HCT116 (cell line): ENCODE measurements at regions not wholly inside any gene's neighbourhood (a gene's known extent, or its start where the extent isn't known, plus 50 kb on each side); places are given as distances from the start of the nearest gene placed in this dataset.

Experiments
- ATAC-seq: fragments of 200-7000 bp; cut with Tn5 transposase; 2 replicates; pipeline ENCODE4 v1.9.1; 2020; ENCODE audit warnings: mild to moderate bottlenecking, moderate library complexity
- BruUV-seq: library from RNA; stranded (reverse); fragments of 400-500 nt; replicated peaks from 2 replicates; lab custom pipeline; 2021; lab: Mats Ljungman, UMichigan
- CTCF ChIA-PET: fragments of 300-600 bp; sonication (Branson Sonifier 250); formaldehyde crosslinking; loops from one replicate; lab custom pipeline; 2021; ENCODE audit warnings: antibody characterized with exemption; lab: Charles Lee
- POLR2A ChIA-PET: fragments of 300-600, 350-600 bp; sonication (Branson Sonifier 250); formaldehyde crosslinking; loops from one replicate; lab custom pipeline; 2021; ENCODE audit warnings: antibody characterized with exemption; lab: Charles Lee
- RAD21 ChIA-PET, 2 experiments: fragments of 300-600 bp; sonication (Branson Sonifier 250); formaldehyde crosslinking; loops; one replicate each; lab custom pipeline; 2023; ENCODE audit warnings: low total read pairs in 2 of 2; ENCODE audit not compliant: uncharacterized antibody in 2 of 2, unreplicated experiment in 2 of 2, low non-redundant PET in 1 of 2; lab: Charles Lee
- DNase-seq: peaks from one replicate; pipeline ENCODE4 v3.0.0-alpha.2; 2010; ENCODE audit warnings: low read depth, low spot score
- H2AFZ ChIP-seq: fragments of 200-600 bp; shearing (Covaris generic), sonication (generic); 2 replicates; pipeline ENCODE4 v1.6.1; 2017; ENCODE audit warnings: low read depth, mixed run types, mixed read lengths, antibody characterized with exemption, low read length; ENCODE audit not compliant: poor library complexity, severe bottlenecking
- H3K27ac ChIP-seq: 2 replicates; pipeline ENCODE4 v1.5.1; 2012; ENCODE audit warnings: low read depth, low read length
- H3K27me3 ChIP-seq: fragments of 200-600 bp; sonication (generic); 2 replicates; pipeline ENCODE4 v1.6.1; 2016; ENCODE audit warnings: mixed run types, low read length, mixed read lengths; ENCODE audit not compliant: insufficient read depth
- H3K36me3 ChIP-seq, 2 experiments: fragments of 200-500 bp in 1 of 2; fragments of 200-600 bp in 1 of 2; sonication (Bioruptor generic) in 1 of 2; sonication (generic) in 1 of 2; 2 replicates each; pipeline versions ENCODE4 v1.5.1 to v1.6.1; 2014 to 2016; ENCODE audit warnings: low read length in 2 of 2, inconsistent platforms in 1 of 2, mixed read lengths in 1 of 2, mixed run types in 1 of 2; ENCODE audit not compliant: insufficient read depth in 2 of 2, control insufficient read depth in 1 of 2
- H3K4me1 ChIP-seq, 2 experiments: fragments of 200-600 bp in 1 of 2; sonication (generic) in 1 of 2; 2 replicates each; pipeline versions ENCODE4 v1.5.1 to v1.6.1; 2012 to 2017; ENCODE audit warnings: low read length in 2 of 2, inconsistent platforms in 1 of 2, mild to moderate bottlenecking in 1 of 2, mixed read lengths in 1 of 2, mixed run types in 1 of 2, moderate library complexity in 1 of 2; ENCODE audit not compliant: insufficient read depth in 2 of 2, control insufficient read depth in 1 of 2
- H3K4me2 ChIP-seq: fragments of 200-600 bp; sonication (generic); 2 replicates; pipeline ENCODE4 v1.6.1; 2017; ENCODE audit warnings: mixed run types, low read length, mixed read lengths
- H3K4me3 ChIP-seq, 2 experiments: fragments of 200-600 bp in 1 of 2; sonication (generic) in 1 of 2; replicated peaks in 1 of 2; 2 replicates each; pipeline ENCODE4 v1.5.1; 2011 to 2016; ENCODE audit warnings: low read length in 2 of 2, control low read depth in 1 of 2, low read depth in 1 of 2, mild to moderate bottlenecking in 1 of 2, mixed read lengths in 1 of 2, mixed run types in 1 of 2
- H3K79me2 ChIP-seq: fragments of 200-600 bp; sonication (generic); 2 replicates; pipeline ENCODE4 v1.6.1; 2017; ENCODE audit warnings: mild to moderate bottlenecking, mixed run types, low read length, moderate library complexity, mixed read lengths; ENCODE audit not compliant: insufficient read depth
- H3K9ac ChIP-seq: fragments of 200-600 bp; sonication (generic); 2 replicates; pipeline ENCODE4 v1.6.1; 2016; ENCODE audit warnings: low read length, mixed read lengths
- H3K9me2 ChIP-seq: fragments of 200-600 bp; sonication (generic), shearing (Covaris generic); 2 replicates; pipeline ENCODE4 v1.6.1; 2017; ENCODE audit warnings: mixed run types, mild to moderate bottlenecking, moderate library complexity; ENCODE audit not compliant: insufficient read depth
- H3K9me3 ChIP-seq, 2 experiments: fragments of 200-500 bp in 1 of 2; fragments of 200-600 bp in 1 of 2; sonication (Bioruptor generic) in 1 of 2; sonication (generic) in 1 of 2; 2 replicates each; pipeline ENCODE4 v1.6.1; 2014 to 2017; ENCODE audit warnings: low read length in 2 of 2, mixed read lengths in 2 of 2, inconsistent platforms in 1 of 2, low read depth in 1 of 2, mild to moderate bottlenecking in 1 of 2, mixed run types in 1 of 2, moderate library complexity in 1 of 2; ENCODE audit not compliant: control insufficient read depth in 1 of 2, insufficient read depth in 1 of 2
- H4K20me1 ChIP-seq: fragments of 200-600 bp; sonication (generic), shearing (Covaris generic); 2 replicates; pipeline ENCODE4 v1.6.1; 2017; ENCODE audit warnings: mixed run types, mild to moderate bottlenecking, moderate library complexity; ENCODE audit not compliant: insufficient read depth
- ATF3 ChIP-seq: IDR thresholded peaks from 2 replicates; pipeline ENCODE4 v1.6.1; 2012
- CEBPB ChIP-seq: IDR thresholded peaks from 2 replicates; pipeline ENCODE4 v1.6.1; 2012; ENCODE audit warnings: low read depth
- CTCF ChIP-seq, 3 experiments: fragments of 200-600 bp in 1 of 3; sonication (generic) in 1 of 3; IDR thresholded peaks in 2 of 3; conservative IDR thresholded peaks in 1 of 3; 2 replicates each; pipeline ENCODE4 v1.5.1; 2012 to 2017; ENCODE audit warnings: low read depth in 2 of 3, low read length in 2 of 3, antibody characterized with exemption in 1 of 3, borderline replicate concordance in 1 of 3, control low read depth in 1 of 3, mild to moderate bottlenecking in 1 of 3, mixed read lengths in 1 of 3, mixed run types in 1 of 3, moderate library complexity in 1 of 3; ENCODE audit not compliant: insufficient read depth in 1 of 3
- EGR1 ChIP-seq: IDR thresholded peaks from 2 replicates; pipeline ENCODE4 v1.6.1; 2012; ENCODE audit warnings: low read depth
- ELF1 ChIP-seq: IDR thresholded peaks from 2 replicates; pipeline ENCODE4 v1.6.1; 2012; ENCODE audit warnings: low read depth, borderline replicate concordance
- EZH2 ChIP-seq: fragments of 200-600 bp; sonication (generic); IDR thresholded peaks from 2 replicates; pipeline ENCODE4 v1.6.1; 2017; ENCODE audit warnings: antibody characterized with exemption, mixed run types
- JUND ChIP-seq: IDR thresholded peaks from 2 replicates; pipeline ENCODE4 v1.6.1; 2012
- MAX ChIP-seq: IDR thresholded peaks from 2 replicates; pipeline ENCODE4 v1.6.1; 2012
- POLR2AphosphoS5 ChIP-seq: IDR thresholded peaks from 2 replicates; pipeline ENCODE4 v1.6.1; 2011; ENCODE audit warnings: mild to moderate bottlenecking, low read depth, low read length, moderate library complexity
- RAD21 ChIP-seq: IDR thresholded peaks from 2 replicates; pipeline ENCODE4 v1.6.1; 2012; ENCODE audit warnings: low read depth, mild to moderate bottlenecking
- SRF ChIP-seq: IDR thresholded peaks from 2 replicates; pipeline ENCODE4 v1.6.1; 2012; ENCODE audit warnings: low read depth
- TCF7L2 ChIP-seq: IDR thresholded peaks from 2 replicates; pipeline ENCODE4 v1.7.0; 2011; ENCODE audit warnings: borderline replicate concordance, inconsistent platforms; ENCODE audit not compliant: insufficient read depth, insufficient read length; ENCODE audit errors: extremely low read depth
- ZNF274 ChIP-seq: fragments of 200-500 bp; sonication (Bioruptor generic); IDR thresholded peaks from 2 replicates; pipeline ENCODE4 v1.6.1; 2014; ENCODE audit warnings: mild to moderate bottlenecking, low read depth, low read length, inconsistent platforms
- intact Hi-C: fragments of 100-400 bp; cut with micrococcal nuclease; formaldehyde crosslinking; loops from 2 replicates; pipeline ENCODE4 v1.10.0; 2022
- TF ChIP-seq, protein P1 (sequence below): IDR thresholded peaks from 2 replicates; pipeline ENCODE4 v1.6.1; 2012; ENCODE audit warnings: low read depth

DNA sequence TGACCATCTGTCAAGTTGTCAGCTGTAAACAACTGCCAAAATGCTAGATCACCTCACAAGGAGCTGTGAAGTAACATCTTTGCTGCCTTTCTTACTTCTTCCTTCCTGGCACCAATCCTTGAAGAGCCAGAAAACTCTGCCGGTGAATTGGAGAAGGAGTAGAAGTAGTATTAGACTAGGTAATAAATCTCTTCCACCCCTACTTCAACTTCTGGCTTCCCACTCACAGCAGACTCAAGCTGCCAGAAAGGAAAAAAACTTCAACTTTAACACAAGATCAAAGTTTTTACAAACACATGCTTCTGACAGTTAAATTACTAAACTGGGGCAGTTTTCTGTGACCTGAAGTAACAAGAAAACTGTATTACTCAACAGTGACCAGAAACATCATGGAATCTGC is 164.7 kb upstream of the SLC7A11 start:
- Histone ChIP-seq H3K4me1 (peaks cover 5 to 13% of the 10 kb centered on the region in 2 experiments), H3K27me3 (no peaks in the 10 kb centered on the region), H3K79me2 (no peaks in the 10 kb centered on the region), H3K9ac (no peak overlapping the region), H3K9me3 (no peaks in the 10 kb centered on the region), H4K20me1 (no peaks in the 10 kb centered on the region), H2AFZ (no peak overlapping the region), H3K4me2 (no peak overlapping the region), H3K4me3 (no peak overlapping the region), H3K9me2 (no peaks in the 10 kb centered on the region), H3K36me3 (no peaks in the 10 kb centered on the region), H3K27ac (no peak overlapping the region)
- ChIA-PET RAD21 (no interaction called here), POLR2A (no interaction called here), CTCF (no interaction called here)
- TF ChIP-seq MAX = no peak
- TF ChIP-seq CTCF (IDR thresholded peaks at IDR 0.05 in 2 of 3, conservative IDR thresholded peaks at IDR 0.05 in 1 of 3; ENCODE audit: borderline replicate concordance in 1 of 3, insufficient read depth in 1 of 3, low read depth in 2 of 3, low read length in 2 of 3) = no peak
- TF ChIP-seq SRF = no peak
- no peak for TF ChIP-seq JUND
- no peak for TF ChIP-seq RAD21
- TF ChIP-seq EZH2 = no peak
- no peak for TF ChIP-seq POLR2AphosphoS5
- no peak for TF ChIP-seq ELF1
- no peak for TF ChIP-seq CEBPB
- TF ChIP-seq ZNF274 = no peak
- TF ChIP-seq ATF3 = no peak
- TF ChIP-seq, protein P1, sequence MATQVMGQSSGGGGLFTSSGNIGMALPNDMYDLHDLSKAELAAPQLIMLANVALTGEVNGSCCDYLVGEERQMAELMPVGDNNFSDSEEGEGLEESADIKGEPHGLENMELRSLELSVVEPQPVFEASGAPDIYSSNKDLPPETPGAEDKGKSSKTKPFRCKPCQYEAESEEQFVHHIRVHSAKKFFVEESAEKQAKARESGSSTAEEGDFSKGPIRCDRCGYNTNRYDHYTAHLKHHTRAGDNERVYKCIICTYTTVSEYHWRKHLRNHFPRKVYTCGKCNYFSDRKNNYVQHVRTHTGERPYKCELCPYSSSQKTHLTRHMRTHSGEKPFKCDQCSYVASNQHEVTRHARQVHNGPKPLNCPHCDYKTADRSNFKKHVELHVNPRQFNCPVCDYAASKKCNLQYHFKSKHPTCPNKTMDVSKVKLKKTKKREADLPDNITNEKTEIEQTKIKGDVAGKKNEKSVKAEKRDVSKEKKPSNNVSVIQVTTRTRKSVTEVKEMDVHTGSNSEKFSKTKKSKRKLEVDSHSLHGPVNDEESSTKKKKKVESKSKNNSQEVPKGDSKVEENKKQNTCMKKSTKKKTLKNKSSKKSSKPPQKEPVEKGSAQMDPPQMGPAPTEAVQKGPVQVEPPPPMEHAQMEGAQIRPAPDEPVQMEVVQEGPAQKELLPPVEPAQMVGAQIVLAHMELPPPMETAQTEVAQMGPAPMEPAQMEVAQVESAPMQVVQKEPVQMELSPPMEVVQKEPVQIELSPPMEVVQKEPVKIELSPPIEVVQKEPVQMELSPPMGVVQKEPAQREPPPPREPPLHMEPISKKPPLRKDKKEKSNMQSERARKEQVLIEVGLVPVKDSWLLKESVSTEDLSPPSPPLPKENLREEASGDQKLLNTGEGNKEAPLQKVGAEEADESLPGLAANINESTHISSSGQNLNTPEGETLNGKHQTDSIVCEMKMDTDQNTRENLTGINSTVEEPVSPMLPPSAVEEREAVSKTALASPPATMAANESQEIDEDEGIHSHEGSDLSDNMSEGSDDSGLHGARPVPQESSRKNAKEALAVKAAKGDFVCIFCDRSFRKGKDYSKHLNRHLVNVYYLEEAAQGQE = no peak
- TF ChIP-seq EGR1 = no peak
- no peak for TF ChIP-seq TCF7L2
- intact Hi-C loops = no loop called here
- ATAC-seq (no peak), DNase-seq (no peak)
- no TSS peak for BruUV-seq
